ENCODE measurements at regions not wholly inside any gene's neighbourhood (a gene's known extent, or its start where the extent isn't known, plus 50 kb on each side); places are given as distances from the start of the nearest gene placed in this dataset.
"Not testable (repeated sequence)": the region's sequence is repeated elsewhere in the genome, so short reads cannot be mapped to it uniquely, and the experiment has no call there.

DNA sequence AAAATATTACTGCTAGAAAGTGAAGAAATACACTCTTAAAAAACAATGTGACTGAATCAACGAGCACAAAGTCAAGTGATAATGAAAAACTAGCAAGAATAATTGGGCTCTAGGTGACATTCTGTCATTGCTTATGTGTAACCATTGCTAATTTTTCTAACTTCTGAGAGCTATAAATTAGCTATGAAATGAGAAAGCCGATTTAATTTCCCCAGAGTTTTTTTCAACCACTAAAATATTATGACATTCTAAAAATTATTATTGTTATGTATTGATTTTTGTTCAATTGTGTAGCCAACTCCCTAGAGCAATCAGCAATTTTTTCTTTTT is 458.6 kb upstream of the ATXN8OS start:
- DNase-seq (ENCODE audit: low spot score), result no peak

DNA sequence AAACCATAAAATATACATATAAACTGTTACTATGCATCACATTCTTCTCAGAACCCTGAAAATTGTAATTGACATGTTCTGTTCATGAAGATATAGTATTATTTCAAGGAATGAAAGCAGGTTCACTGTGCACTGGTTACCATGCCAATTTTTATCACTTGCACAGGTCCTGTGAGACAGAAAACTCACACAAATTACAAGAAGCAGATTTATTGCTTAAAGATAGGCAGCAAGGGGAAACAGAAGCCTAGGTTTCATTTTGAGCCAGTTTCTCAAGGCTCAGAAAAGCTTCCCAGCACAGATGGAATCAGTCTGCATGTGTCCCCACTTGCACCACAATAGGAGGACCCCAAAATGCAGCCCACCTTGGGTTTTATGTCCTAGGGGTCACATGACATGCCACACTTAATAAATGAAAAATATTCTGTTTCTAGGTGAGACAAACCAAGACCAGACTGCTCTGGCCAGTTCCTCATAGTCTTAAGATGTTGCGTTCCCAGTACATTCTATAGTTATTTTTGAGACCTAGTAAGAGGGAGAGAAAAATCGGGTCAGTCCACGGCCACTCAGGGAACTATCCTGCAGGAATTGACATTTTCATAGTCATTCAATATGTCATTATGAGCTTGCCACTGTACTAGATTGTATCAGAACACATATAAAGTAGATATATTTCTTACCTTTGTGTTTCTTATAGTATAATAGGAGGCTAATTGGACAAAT is 459.1 kb upstream of the ATXN8OS start:
- no peak for DNase-seq (ENCODE audit: low spot score)

DNA sequence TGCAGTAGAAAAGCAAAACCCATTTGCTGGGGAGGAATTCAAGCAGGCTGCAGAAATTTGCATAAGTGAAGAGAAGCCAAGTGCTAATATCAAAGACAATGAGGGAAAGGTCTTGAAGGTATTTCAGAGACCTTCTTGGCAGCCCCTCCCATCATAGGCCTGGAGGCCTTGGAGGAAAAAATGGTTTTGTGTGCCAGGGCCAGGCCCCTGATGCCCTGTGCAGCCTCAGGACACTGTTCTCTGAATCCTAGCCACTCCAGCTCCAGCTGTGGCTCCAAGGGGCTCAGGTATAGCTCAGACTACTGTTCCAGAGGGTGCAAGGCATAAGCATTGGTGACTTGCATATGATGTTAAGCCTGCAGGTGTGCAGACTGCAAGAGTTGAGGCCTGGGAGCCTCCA is 463.2 kb upstream of the ATXN8OS start:
- no peak for DNase-seq (ENCODE audit: low spot score)

DNA sequence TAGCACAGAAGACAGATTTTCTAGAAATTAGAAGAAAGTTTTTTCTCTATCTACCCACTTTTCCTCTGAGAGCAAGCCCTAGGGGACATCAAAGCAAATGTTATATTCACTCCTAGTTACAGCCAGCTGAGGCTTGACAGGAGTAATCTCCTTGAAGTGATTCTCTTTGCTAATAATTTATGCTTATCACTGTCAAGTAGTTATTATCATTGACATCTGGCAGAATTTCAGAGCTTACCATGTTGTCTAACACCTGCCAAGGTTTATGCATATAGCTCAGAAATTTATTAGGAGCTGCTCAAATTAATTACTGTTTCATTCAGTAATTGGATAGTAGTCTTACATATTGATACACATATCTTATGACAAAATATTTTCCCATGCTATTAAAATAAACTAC is 465.9 kb upstream of the ATXN8OS start:
- no peak for DNase-seq (ENCODE audit: low spot score)

DNA sequence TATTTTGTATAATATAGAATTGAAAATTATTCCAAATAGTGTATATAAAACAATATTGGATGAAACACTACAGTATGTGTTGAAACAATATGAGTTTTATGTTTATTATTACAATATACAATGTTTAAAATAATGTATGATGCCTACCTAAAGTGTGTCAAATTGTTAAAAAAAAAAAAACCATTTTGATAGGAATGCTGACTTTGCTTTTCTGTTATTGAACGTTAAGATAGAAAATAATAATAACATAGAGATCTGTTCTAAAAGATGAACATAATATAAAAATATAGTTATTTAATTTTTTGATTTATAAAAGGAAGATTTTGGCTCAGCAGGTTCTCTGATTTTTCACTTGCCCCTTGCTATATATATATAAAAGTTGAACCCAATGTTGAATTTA is 474.6 kb upstream of the ATXN8OS start:
- DNase-seq (ENCODE audit: low spot score), result no peak

DNA sequence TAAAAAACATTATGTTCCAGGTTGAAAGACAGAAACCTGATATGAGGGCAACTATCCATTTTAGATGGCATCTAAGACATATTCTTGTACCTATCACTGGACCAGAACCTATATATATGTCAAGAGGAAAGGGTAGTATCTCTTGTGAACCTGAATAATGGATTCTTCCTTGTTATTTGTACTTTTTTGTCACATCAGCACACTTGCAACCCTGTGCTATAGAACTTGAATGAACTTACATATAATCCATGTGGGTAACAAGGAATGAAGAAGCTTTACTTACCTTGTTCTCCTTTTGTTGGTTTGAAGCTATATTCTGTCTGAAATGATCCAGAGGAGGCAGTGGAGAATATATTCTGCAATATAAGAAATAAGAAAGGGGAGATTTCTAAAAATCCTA is 483.7 kb upstream of the ATXN8OS start:
- no peak for DNase-seq (ENCODE audit: low spot score)

DNA sequence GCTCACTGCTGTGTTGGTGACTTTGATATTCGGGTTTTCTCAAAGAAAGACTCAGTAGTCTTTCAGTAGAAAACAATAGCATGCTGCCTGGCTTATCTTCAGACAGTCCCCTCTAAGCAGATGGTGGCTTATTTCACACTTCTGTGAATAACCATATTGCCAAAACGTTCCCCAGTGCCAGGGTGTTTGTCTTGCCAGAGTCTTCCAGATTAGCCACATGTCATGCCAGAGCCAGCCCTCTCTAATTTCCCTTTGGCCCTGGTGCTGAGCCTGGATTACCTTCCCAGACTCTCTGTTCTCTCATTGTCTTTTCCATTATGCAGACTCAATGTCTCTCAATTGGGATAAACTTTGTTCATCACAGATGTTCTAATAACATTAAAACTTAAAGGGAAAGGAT is 488.0 kb upstream of the ATXN8OS start:
- no peak for DNase-seq (ENCODE audit: low spot score)

DNA sequence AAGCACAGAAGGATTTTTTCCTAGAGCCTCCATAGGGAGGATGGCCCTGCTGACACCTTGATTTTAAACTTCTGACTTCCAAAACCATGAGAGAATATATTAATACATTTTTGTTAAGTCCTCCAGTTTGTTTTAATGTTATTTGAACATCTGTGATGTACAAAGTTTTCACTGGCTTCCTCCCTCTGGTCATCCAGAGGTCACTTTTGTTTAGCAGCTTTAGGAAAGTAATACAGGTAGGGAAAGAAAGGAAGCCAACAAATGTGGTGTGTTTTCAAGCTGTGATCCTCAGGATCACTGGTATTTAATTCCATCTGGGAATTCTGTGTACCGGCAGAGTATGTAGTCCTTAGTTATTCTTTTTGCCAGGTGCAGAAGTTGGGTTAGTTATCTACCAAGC is 488.8 kb upstream of the ATXN8OS start:
- no peak for DNase-seq (ENCODE audit: low spot score)

DNA sequence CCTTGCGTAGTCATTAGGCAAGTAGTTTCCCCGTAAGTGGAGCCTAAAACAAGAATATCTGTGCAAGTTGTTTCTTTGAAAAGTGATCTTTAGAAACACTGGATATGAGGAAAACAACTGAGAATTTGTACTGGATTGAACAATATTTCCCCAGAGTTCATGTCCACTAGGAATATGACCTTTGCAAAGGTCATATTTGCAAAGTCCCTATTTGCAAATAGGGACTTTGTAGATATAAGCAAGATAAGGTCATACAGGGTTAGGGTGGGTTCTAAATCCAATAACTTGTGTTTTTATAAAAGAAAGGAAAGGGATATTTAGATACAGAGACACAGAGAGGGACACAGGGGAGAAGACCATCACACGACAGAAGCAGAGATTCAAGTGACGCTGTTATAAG is 489.2 kb upstream of the ATXN8OS start:
- no peak for DNase-seq (ENCODE audit: low spot score)

DNA sequence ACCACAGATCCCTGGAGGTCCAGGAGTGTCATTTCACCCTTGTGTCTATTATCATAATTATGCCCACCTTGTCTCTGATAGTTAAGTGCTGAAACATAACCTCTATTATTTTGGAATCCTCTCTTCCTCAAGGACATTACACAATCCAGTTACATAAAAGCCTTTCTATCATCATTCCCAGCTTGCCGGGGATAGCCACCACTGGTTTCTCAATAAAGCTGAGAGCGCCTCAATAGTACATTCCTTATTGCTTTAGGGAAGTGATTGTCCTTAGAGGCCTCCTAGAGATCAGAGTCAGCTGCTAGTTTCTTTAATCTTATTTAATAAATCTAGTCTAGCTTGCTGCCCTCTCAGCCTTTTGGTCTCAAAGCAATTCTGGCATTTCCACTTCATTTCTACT is 490.0 kb upstream of the ATXN8OS start:
- no peak for DNase-seq (ENCODE audit: low spot score)

DNA sequence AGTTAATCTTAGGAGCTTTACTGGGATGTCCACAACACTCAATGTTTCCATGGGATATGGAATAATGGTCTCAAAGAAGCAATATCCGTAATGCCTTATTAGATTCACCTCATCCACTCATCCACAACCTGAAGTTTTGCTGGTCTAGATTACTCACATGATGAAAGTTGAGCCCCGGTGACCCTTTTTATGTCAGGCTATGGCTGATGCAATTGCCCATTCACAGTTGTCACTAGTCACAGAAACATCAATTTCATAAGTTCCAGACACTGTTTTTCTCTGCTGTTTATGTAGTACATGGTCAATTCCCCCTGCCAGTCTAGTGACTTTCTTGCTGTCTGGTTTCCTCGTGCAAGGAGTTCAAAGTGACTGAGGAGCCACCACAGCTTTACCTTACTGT is 491.2 kb upstream of the ATXN8OS start:
- DNase-seq (ENCODE audit: low spot score), result no peak

DNA sequence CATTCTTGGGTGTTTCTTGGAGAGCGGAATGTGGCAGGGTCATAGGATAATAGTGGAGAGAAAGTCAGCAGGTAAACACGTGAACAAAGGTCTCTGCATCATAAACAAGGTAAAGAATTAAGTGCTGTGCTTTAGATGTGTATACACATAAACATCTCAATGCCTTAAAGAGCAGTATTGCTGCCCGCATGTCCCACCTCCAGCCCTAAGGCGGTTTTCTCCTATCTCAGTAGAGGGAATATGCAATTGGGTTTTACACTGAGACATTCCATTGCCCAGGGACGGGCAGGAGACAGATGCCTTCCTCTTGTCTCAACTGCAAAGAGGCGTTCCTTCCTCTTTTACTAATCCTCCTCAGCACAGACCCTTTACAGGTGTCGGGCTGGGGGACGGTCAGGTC is 492.6 kb upstream of the ATXN8OS start:
- not testable (repeated sequence) for DNase-seq (ENCODE audit: low spot score)

DNA sequence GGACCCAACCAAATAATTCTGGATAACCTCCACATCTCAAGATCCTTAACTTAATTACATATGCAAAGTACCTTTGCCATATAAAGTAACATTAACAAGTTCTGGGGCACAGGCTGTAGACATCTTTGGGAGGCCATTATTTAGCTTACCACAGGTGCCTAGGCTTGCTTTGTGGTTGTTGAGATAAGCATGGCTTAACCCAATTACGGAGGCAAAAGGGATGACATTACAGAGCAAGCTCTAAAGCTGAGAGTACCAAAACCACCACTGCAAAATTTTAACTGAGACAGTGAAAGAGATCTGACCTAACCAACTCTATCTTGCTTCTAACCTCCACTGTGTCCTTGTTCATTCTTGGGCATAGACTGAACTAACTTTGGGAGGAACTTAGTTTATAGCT is 502.9 kb upstream of the ATXN8OS start:
- no peak for DNase-seq (ENCODE audit: low spot score)

DNA sequence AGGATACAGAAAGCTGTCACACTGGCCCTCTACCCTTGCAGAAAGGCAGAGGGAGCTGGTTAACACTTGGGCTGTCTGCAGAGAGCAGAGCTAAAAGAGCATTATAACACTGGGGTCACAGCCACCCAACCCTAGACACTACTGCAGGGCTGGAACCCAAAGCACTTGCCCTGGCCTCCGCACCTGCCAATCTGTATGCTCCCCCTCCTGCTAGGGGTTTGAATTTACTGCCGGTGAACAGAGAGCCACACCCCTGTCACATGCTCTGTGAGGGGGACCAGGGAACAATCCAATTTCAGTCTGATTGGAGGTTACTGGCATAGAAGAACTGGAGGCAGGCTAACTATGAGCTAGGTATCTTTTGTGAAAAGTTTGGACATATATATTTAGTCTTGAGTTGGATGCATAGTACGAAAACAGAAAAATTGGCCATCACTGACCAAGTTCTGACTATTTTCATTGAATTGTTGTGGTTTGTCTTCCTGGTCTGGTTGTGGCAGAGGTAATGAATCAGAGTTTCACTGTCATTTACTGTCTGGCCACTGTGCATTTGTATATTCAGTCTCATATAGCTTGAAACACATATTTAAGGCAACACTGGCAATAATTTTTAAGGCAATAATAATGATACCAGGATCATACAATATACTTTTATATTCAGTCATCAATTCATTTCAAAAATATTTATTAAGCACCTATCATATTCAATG is 504.3 kb upstream of the ATXN8OS start:
- DNase-seq (ENCODE audit: low spot score), result no peak

DNA sequence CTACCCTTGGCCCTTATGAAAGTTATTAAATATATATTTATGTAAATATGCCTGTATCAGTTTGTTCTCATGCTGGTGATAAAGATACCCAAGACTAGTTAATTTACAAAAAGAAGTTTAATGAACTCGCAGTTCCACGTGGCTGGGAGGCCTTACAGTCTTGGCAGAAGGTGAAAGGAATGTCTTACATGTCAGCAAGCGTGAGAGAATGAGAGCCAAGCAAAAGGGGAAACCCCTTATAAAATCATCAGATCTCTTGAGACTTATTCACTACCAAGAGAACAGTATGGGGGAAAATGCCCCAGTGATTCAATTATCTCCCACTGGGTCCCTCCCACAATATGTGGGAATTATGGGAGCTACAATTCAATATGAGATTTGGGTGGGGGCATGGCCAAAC is 506.0 kb upstream of the ATXN8OS start:
- no peak for DNase-seq (ENCODE audit: low spot score)

DNA sequence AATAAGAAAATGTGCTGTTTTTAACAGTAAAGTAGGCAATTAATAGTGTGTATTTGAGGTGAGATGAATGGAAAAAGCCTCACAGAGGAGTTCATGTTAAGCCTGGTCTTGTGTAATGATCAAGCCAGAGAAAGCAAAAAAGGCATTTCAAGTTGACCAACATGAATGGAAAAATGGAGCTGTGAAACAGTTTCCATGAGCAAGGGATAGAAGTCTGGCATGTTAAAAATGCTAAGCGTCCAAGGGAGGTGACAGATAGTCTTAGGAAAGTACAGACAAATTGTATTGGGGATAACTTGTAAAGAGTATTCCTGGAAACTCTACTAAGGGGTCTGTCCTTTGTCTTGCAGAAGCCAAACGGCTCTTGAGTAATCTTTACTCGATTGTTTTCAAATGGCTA is 506.8 kb upstream of the ATXN8OS start:
- no peak for DNase-seq (ENCODE audit: low spot score)

DNA sequence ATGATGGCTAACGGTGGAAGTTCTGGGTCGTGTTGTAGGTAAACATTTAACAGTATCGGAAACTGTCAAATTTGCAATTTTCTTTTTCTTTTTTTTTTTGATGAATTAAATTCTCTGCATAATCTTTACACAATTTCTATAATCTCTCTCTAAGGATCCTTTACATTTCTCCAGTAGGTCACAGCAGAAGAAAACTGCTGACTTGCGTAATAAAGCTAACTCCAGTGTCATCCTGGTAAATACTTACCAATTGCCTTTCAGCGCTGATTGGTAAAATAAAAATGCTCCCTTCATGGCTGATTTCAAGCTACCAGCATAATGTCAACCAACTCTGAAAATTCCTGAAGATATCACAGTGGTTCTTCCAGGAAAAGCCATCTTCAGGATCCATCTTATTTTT is 510.5 kb upstream of the ATXN8OS start:
- no peak for DNase-seq (ENCODE audit: low spot score)

DNA sequence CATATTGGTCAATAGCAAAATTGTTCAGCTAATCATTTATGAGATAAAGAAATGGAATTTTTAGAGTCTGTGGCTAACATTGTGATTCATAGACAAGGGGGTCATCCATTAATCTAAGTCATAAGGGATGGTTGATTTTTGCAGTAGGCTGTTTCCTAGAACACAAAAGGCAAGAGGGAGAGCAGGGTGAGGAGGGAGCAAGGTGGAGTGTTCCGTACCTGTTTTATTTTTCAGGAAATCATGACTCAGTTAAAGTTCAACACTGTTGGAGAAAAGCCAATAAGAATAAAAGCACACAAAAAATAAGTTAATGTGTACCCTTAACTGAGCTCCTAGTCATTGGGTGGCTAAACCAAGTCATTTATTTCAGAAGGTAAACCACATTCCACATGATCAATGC is 512.4 kb upstream of the ATXN8OS start:
- no peak for DNase-seq (ENCODE audit: low spot score)

DNA sequence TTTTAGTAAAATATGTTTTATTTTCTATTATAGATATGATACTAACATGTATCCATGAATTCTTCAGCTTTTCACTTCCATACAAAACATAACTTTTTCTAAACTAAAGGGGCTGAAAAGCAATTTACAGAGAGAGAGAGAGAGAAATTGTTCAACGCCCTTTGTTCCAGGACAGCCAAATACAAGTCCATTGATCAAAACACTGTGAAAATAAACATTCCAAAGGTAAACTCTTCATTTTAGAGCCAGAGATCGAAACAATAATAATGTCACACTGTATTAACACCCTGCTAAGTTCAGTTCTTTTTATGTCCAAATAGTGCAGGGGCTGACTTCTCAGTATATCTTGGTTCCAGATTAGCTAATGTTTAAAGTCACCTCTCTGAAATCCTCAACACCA is 516.2 kb upstream of the ATXN8OS start:
- no peak for DNase-seq (ENCODE audit: low spot score)

DNA sequence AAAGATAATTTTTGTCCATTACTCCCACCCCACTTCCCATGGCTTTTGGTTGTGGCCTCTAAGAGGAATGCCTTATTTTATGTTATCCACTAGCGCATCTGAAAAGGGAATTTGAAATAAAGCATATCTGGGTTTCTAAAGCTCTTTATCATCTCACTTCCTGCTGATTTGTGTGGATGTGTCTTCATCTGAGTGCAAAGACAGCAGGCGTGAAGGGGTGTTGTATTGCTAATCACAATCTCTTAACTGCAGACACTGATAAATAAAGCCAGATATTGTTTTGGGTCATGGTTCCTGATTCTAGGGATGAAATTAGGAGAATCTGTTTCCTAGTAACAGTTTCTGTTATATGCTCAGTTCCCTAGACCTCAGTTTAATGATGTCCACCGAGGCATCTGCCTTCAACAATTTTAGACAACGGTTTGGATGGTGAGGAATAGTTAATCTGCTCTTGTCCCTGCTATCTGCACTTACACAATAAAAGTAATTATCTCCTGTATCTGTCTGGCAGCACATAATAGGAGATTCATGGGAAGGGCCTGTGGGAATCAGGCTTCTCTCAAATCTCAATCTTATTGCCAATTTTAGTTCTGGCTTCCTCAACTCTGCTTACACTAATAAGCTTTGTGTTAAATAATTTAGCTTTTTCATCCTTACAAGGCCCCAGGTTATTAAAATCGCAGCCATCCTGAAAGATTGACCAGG is 517.9 kb upstream of the ATXN8OS start:
- no peak for DNase-seq (ENCODE audit: low spot score)

DNA sequence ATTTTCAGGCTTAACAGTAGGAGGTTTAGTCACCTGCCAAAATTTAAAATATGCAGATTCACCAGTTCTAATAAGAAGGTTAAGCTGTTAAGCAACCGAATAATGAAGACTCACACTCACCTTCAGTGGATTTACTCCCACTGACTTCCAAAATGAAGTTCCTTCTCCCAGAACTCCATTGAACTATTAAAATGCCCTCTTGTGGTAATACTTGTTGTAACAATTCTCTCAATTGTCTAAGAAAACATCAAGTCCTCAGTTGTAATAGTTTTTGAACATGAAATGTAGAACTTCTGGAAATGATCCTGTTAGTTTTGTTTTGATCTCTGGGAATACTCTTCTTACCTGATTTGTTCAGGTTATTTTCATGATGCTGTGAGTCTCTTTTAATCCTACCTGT is 522.0 kb upstream of the ATXN8OS start:
- peak; percentile 15 for DNase-seq (ENCODE audit: low spot score)

DNA sequence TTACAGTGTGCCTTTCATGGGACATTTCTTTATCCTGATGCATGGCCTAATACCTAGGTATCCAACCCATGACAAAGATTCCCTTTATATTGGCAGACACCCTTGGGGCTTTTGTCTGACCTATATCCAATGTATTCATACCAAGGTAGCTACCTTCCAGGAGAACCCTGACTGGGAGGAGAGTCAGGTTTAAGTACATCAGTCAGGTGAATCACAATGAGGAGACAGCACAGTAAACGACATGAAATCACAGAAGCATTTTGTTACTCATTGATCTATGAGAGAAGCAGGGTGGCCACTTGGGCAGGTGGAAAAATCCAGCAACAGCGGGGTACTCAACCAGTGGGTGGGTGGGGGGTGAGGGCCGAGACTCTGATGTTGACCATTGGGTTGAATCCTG is 527.4 kb upstream of the ATXN8OS start:
- DNase-seq (ENCODE audit: low spot score), result no peak

DNA sequence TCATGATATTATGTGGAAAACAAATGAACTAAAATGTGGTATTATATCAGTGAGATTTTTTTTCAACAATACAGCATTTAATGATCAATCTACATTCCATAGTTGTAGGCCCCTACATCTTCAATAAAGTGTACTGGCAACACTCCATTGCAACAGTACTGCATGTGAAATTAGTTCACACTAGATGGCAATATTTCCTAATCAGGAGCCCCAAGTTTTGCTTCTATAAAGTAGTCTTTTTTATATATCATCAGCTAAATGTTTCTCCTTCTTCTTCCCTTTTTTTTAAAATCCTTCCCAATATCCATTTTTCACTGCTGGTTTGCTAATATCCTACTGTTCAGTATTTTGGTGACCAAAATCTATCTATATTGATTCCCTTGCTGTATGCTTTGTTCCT is 528.3 kb upstream of the ATXN8OS start:
- DNase-seq (ENCODE audit: low spot score), result peak; percentile 57
